Thoracic aorta (tissue), 2 donors: ENCODE measurements at regions not wholly inside any gene's neighbourhood (a gene's known extent, or its start where the extent isn't known, plus 50 kb on each side); places are given as distances from the start of the nearest gene placed in this dataset.

Experiments
- ATAC-seq: fragments of 150-250 bp; one replicate; pipeline ENCODE4 v1.8.0; 2017; ENCODE audit warnings: low read depth; ENCODE audit not compliant: insufficient number of reproducible peaks, low FRiP score
- DNase-seq: peaks from one replicate; pipeline ENCODE4 v3.0.0-alpha.2; 2020; ENCODE audit warnings: low spot score
- H3K27ac ChIP-seq, 2 donors: fragments of 200-600 bp; sonication (generic); 1 replicate in 1 of 2; 2 replicates in 1 of 2; pipeline ENCODE4 v1.5.1; 2016; ENCODE audit warnings: mild to moderate bottlenecking in 2 of 2, moderate library complexity in 2 of 2
- H3K27me3 ChIP-seq: fragments of 200-600 bp; sonication (generic); replicated peaks from 2 replicates; pipeline ENCODE4 v1.6.0; 2016; ENCODE audit warnings: mild to moderate bottlenecking; ENCODE audit not compliant: insufficient read depth
- H3K36me3 ChIP-seq: fragments of 200-600 bp; sonication (generic); one replicate; pipeline ENCODE4 v1.5.1; 2016
- H3K4me1 ChIP-seq, 2 donors: fragments of 200-600 bp; sonication (generic); 1 replicate in 1 of 2; 2 replicates in 1 of 2; pipeline versions ENCODE4 v1.5.1 to v1.6.0; 2016; ENCODE audit warnings: low read depth in 2 of 2, mild to moderate bottlenecking in 1 of 2; ENCODE audit not compliant: control insufficient read depth in 1 of 2
- H3K4me3 ChIP-seq: fragments of 200-600 bp; sonication (generic); 2 replicates; pipeline ENCODE4 v1.5.1; 2016; ENCODE audit warnings: mild to moderate bottlenecking
- H3K9me3 ChIP-seq: fragments of 200-600 bp; sonication (generic); 2 replicates; pipeline ENCODE4 v1.5.1; 2016
- CTCF ChIP-seq: fragments of 200-600 bp; sonication (generic); IDR thresholded peaks from one replicate; pipeline ENCODE4 v1.5.1; 2019; ENCODE audit warnings: antibody characterized with exemption

DNA sequence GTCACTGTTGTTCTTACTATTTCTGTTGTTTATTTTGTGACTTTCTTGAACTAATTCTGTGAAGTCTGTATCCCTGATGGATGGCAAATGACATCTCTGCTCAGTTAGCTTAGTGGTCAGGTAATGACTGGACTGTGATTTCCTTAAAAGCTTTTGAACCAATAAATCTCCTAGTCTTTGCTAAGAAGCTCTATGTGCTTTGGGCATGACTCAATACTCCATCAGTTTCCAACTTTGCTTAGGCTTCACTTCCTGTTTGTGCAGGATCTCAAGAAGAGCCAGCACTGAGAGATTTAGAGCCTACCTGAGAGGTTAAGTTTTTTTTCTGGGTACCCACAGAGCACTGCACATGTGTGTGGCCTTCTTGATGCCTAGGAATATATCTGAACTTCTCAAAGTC, 329.7 kb upstream of the HTR2A start:
- H3K4me3 ChIP-seq = no peak overlapping the region
- no peak for ATAC-seq
- H3K4me1 ChIP-seq = no peaks in the 10 kb centered on the region
- DNase-seq = no peak
- no peaks in the 10 kb centered on the region for H3K9me3 ChIP-seq
- H3K27ac ChIP-seq = no peak overlapping the region
- H3K27me3 ChIP-seq = no peaks in the 10 kb centered on the region
- TF ChIP-seq CTCF = no peak
- H3K36me3 ChIP-seq = no peaks in the 10 kb centered on the region

- TF ChIP-seq CTCF = no peak
- Histone ChIP-seq H3K27me3 (no peaks in the 10 kb centered on the region), H3K36me3 (no peaks in the 10 kb centered on the region), H3K27ac (no peak overlapping the region), H3K4me1 (no peaks in the 10 kb centered on the region), H3K9me3 (no peaks in the 10 kb centered on the region), H3K4me3 (no peak overlapping the region)
- ATAC-seq = no peak
- no peak for DNase-seq
Observed at GRCh38 chr13:47220453-47221140, 323.7 kb upstream of the HTR2A start.

DNA sequence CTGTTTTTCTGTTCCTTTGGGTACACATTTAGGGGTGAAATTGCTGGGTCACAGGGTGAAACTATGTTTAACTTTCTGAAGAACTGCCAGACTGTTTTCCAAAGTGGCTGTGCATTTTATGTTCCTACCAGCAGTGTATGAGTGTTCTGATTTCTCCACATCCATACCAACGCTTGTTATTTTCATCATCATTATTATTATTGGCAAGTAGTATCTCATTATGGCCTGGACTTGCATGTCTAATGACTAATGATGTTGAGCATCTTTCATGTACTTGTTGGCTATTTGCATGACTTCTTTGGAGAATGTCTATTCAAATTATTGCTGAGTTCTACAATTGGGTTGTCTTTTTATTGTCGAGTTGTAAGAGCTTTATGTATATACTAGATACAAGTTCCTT, 321.8 kb upstream of the HTR2A start:
- no peak for TF ChIP-seq CTCF
- Histone ChIP-seq H3K27me3 (no peaks in the 10 kb centered on the region), H3K4me3 (no peak overlapping the region), H3K27ac (no peak overlapping the region), H3K4me1 (no peaks in the 10 kb centered on the region), H3K9me3 (no peaks in the 10 kb centered on the region), H3K36me3 (no peaks in the 10 kb centered on the region)
- DNase-seq (no peak), ATAC-seq (no peak)

DNA sequence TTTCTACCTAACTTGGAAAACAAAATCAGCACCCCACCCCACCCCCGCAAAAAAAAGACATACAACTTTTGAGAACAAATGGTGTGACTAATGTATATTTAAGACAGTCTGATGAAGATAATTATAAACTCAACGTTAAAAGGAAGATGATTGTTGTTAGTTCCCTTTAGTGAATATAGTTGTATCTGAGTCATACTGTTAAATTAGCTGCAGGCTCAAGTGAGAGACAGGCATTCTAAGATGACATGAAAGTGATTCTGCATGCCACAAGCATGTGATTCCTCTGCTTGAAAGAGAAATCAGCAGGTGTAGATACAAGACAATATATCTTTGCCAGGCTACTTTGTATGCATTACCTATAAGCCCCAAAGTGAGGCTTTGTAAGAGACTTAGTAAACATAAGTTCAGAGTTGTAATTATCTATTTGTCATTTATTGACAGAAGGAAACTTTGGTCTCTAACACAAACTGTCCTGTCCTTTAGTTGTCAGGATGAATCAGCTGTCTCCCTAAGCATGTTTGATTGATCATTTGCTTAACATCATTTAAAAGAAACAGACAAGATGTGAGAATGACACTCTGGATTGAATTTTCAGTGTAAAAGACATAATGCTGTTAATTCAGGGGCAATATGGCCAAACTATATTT, 319.4 kb upstream of the HTR2A start:
- Histone ChIP-seq H3K36me3 (no peaks in the 10 kb centered on the region), H3K9me3 (no peaks in the 10 kb centered on the region), H3K27ac (no peak overlapping the region), H3K4me1 (no peaks in the 10 kb centered on the region), H3K4me3 (no peak overlapping the region), H3K27me3 (no peaks in the 10 kb centered on the region)
- DNase-seq (no peak), ATAC-seq (no peak)
- TF ChIP-seq CTCF = no peak

DNA sequence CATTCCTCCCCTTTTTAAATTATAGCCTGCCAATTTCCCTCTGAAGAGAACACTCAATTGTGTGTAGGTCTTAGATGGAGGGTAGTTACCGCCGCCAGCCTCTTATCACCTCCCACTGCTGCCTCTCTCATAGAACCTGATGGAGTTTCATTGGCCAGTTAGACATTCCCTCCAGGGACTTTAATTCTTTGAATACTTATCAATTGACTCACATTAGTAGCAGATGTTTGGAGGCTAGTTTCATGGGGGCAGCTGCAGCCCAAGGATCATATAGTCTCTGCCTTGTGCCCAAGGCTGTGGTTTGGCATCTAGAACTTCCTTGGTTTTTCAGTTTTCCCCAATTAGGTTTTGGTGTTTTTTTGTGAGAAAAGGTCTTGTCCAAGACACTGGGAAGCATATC, 318.9 kb upstream of the HTR2A start:
- H3K4me1 ChIP-seq = no peaks in the 10 kb centered on the region
- DNase-seq (no peak), ATAC-seq (no peak)
- H3K27me3 ChIP-seq = no peaks in the 10 kb centered on the region
- no peak overlapping the region for H3K27ac ChIP-seq
- H3K36me3 ChIP-seq = no peaks in the 10 kb centered on the region
- TF ChIP-seq CTCF = no peak
- no peak overlapping the region for H3K4me3 ChIP-seq
- H3K9me3 ChIP-seq = no peaks in the 10 kb centered on the region
